Activated T-cell treated with anti-CD3 and anti-CD28 coated beads, Interleukin-2, amount 50 U/mL, for 4 hours (primary cell): ENCODE measurements at regions not wholly inside any gene's neighbourhood (a gene's known extent, or its start where the extent isn't known, plus 50 kb on each side); places are given as distances from the start of the nearest gene placed in this dataset.
A peak's percentile ranks its signal among the peaks of the same experiment; 100 is the strongest.

ENCODE experiments used
- ATAC-seq, 2 donors: fragments of 200-7000 bp; cut with Tn5 transposase; one replicate each; pipeline ENCODE4 v1.10.0; 2021
- DNase-seq: peaks from one replicate; pipeline ENCODE4 v3.0.0-alpha.2; 2020
- H3K27me3 Mint-ChIP-seq: one replicate; pipeline ENCODE4 v1.8.0; 2021; ENCODE audit warnings: low read depth, mixed read lengths
- H3K36me3 Mint-ChIP-seq: one replicate; pipeline ENCODE4 v1.8.0; 2022; ENCODE audit warnings: mixed read lengths; ENCODE audit not compliant: insufficient read depth
- H3K4me1 Mint-ChIP-seq: one replicate; pipeline ENCODE4 v1.8.0; 2021; ENCODE audit warnings: low read depth, mixed read lengths
- H3K4me3 Mint-ChIP-seq: one replicate; pipeline ENCODE4 v1.8.0; 2021; ENCODE audit warnings: mild to moderate bottlenecking, moderate library complexity, mixed read lengths
- H3K9me3 Mint-ChIP-seq: one replicate; pipeline ENCODE4 v1.8.0; 2021; ENCODE audit warnings: mixed read lengths

- no peak for ATAC-seq
- H3K27me3 Mint-ChIP-seq, result no peaks in the 10 kb centered on the region
- DNase-seq, result no peak
- no peak overlapping the region for H3K4me3 Mint-ChIP-seq
- no peaks in the 10 kb centered on the region for H3K36me3 Mint-ChIP-seq
- H3K9me3 Mint-ChIP-seq, result no peaks in the 10 kb centered on the region
- peaks cover 59% of the 10 kb centered on the region for H3K4me1 Mint-ChIP-seq
Measured at GRCh38 chr3:107977221-107978130, 113.4 kb downstream of the CD47 start.

- Mint-ChIP-seq H3K36me3 (no peaks in the 10 kb centered on the region), H3K9me3 (no peaks in the 10 kb centered on the region), H3K4me1 (peaks cover 59% of the 10 kb centered on the region), H3K4me3 (no peak overlapping the region), H3K27me3 (no peaks in the 10 kb centered on the region)
- DNase-seq (no peak), ATAC-seq (no peak)
Measured at GRCh38 chr3:107976202-107976800, 114.5 kb downstream of the CD47 start.

GRCh38 chr3:107975529-107976201 lies 115.2 kb downstream of the CD47 start:
- Mint-ChIP-seq H3K36me3 (no peaks in the 10 kb centered on the region), H3K4me3 (no peak overlapping the region), H3K27me3 (no peaks in the 10 kb centered on the region), H3K4me1 (peaks cover 58% of the 10 kb centered on the region), H3K9me3 (no peaks in the 10 kb centered on the region)
- DNase-seq, result no peak
- no peak for ATAC-seq

- ATAC-seq, result no peak
- Mint-ChIP-seq H3K9me3 (no peaks in the 10 kb centered on the region), H3K36me3 (no peaks in the 10 kb centered on the region), H3K27me3 (no peaks in the 10 kb centered on the region), H3K4me3 (no peak overlapping the region), H3K4me1 (peaks cover 57% of the 10 kb centered on the region)
- DNase-seq, result no peak
Measured at GRCh38 chr3:107973961-107974360, 116.9 kb downstream of the CD47 start.

GRCh38 chr3:107973152-107973551 lies 117.7 kb downstream of the CD47 start:
- H3K27me3 Mint-ChIP-seq, result no peaks in the 10 kb centered on the region
- no peaks in the 10 kb centered on the region for H3K9me3 Mint-ChIP-seq
- H3K4me1 Mint-ChIP-seq, result peaks cover 50% of the 10 kb centered on the region
- DNase-seq (no peak), ATAC-seq (no peak)
- H3K36me3 Mint-ChIP-seq, result no peaks in the 10 kb centered on the region
- no peak overlapping the region for H3K4me3 Mint-ChIP-seq

GRCh38 chr3:107970993-107971580 lies 119.7 kb downstream of the CD47 start:
- H3K4me1 Mint-ChIP-seq, result peaks cover 31% of the 10 kb centered on the region
- H3K27me3 Mint-ChIP-seq, result no peaks in the 10 kb centered on the region
- H3K9me3 Mint-ChIP-seq, result no peaks in the 10 kb centered on the region
- ATAC-seq, result no peak
- H3K36me3 Mint-ChIP-seq, result no peaks in the 10 kb centered on the region
- H3K4me3 Mint-ChIP-seq, result no peak overlapping the region
- no peak for DNase-seq

- Mint-ChIP-seq H3K4me3 (no peak overlapping the region), H3K36me3 (no peaks in the 10 kb centered on the region), H3K9me3 (no peaks in the 10 kb centered on the region), H3K27me3 (no peaks in the 10 kb centered on the region), H3K4me1 (peaks cover 22% of the 10 kb centered on the region)
- peak; percentile 68 for ATAC-seq
- DNase-seq, result no peak
Measured at GRCh38 chr3:107969994-107970819, 120.6 kb downstream of the CD47 start.

GRCh38 chr3:107969525-107969924 lies 121.3 kb downstream of the CD47 start:
- Mint-ChIP-seq H3K36me3 (no peaks in the 10 kb centered on the region), H3K27me3 (no peaks in the 10 kb centered on the region), H3K4me3 (no peak overlapping the region), H3K4me1 (peaks cover 18% of the 10 kb centered on the region), H3K9me3 (no peaks in the 10 kb centered on the region)
- DNase-seq (no peak), ATAC-seq (no peak)

- H3K4me3 Mint-ChIP-seq, result no peak overlapping the region
- ATAC-seq, result no peak
Measured at GRCh38 chr3:107966276-107966675, 124.6 kb downstream of the CD47 start.

GRCh38 chr3:107965136-107965655 lies 125.6 kb downstream of the CD47 start:
- no peak for DNase-seq
- Mint-ChIP-seq H3K4me3 (no peak overlapping the region), H3K4me1 (peaks cover 15% of the 10 kb centered on the region), H3K36me3 (no peaks in the 10 kb centered on the region), H3K27me3 (no peaks in the 10 kb centered on the region), H3K9me3 (no peaks in the 10 kb centered on the region)
- no peak for ATAC-seq

More at GRCh38 chr3:107966276-107966675, 124.6 kb downstream of the CD47 start:
- H3K27me3 Mint-ChIP-seq, result no peaks in the 10 kb centered on the region
- no peaks in the 10 kb centered on the region for H3K36me3 Mint-ChIP-seq
- H3K4me1 Mint-ChIP-seq, result peaks cover 18% of the 10 kb centered on the region
- no peak for DNase-seq
- no peaks in the 10 kb centered on the region for H3K9me3 Mint-ChIP-seq

GRCh38 chr3:107963581-107963980 lies 127.2 kb downstream of the CD47 start:
- Mint-ChIP-seq H3K4me3 (no peak overlapping the region), H3K9me3 (no peaks in the 10 kb centered on the region), H3K36me3 (no peaks in the 10 kb centered on the region), H3K27me3 (no peaks in the 10 kb centered on the region), H3K4me1 (peaks cover 2% of the 10 kb centered on the region)
- DNase-seq (no peak), ATAC-seq (no peak)

GRCh38 chr3:107962946-107963345 lies 127.9 kb downstream of the CD47 start:
- ATAC-seq (no peak), DNase-seq (no peak)
- Mint-ChIP-seq H3K36me3 (no peaks in the 10 kb centered on the region), H3K27me3 (no peaks in the 10 kb centered on the region), H3K4me3 (no peak overlapping the region), H3K4me1 (peaks cover 2% of the 10 kb centered on the region), H3K9me3 (no peaks in the 10 kb centered on the region)

- Mint-ChIP-seq H3K27me3 (no peaks in the 10 kb centered on the region), H3K4me3 (no peak overlapping the region), H3K36me3 (no peaks in the 10 kb centered on the region), H3K4me1 (peaks cover 4% of the 10 kb centered on the region), H3K9me3 (no peaks in the 10 kb centered on the region)
- DNase-seq (no peak), ATAC-seq (no peak)
Measured at GRCh38 chr3:107962037-107962436, 128.8 kb downstream of the CD47 start.
